ENCODE measurements at regions not wholly inside any gene's neighbourhood (a gene's known extent, or its start where the extent isn't known, plus 50 kb on each side); places are given as distances from the start of the nearest gene placed in this dataset.
"Not testable (repeated sequence)": the region's sequence is repeated elsewhere in the genome, so short reads cannot be mapped to it uniquely, and the experiment has no call there.

- H3K27ac ChIP-seq (ENCODE audit: low read depth, low read length); H2AFZ ChIP-seq (ENCODE audit: low read length); H2BK15ac ChIP-seq (ENCODE audit: low read length); H3K79me1 ChIP-seq (ENCODE audit: low read depth, low read length); H3K4me2 ChIP-seq (ENCODE audit: insufficient read depth in 1 of 2, low read depth in 2 of 2, low read length in 2 of 2); H3K23me2 ChIP-seq (ENCODE audit: low read depth, low read length); H3K14ac ChIP-seq (ENCODE audit: insufficient read length); DNase-seq (ENCODE audit: low read depth in 1 of 2, low spot score in 2 of 2); H3K18ac ChIP-seq (ENCODE audit: extremely low read depth, low read length); H3K9me3 ChIP-seq (ENCODE audit: insufficient read depth in 2 of 2, low read depth in 1 of 2, low read length in 1 of 2); H4K8ac ChIP-seq (ENCODE audit: extremely low read depth, insufficient read depth, low read length); H3K79me2 ChIP-seq (ENCODE audit: control insufficient read depth in 1 of 2, insufficient read depth in 2 of 2, low read length in 2 of 2); H3K4me1 ChIP-seq (replicated peaks in 1 of 4; ENCODE audit: control insufficient read depth in 3 of 4, insufficient read depth in 4 of 4, low read length in 3 of 4); H2AK5ac ChIP-seq (ENCODE audit: low read depth, low read length); H4K91ac ChIP-seq (replicated peaks; ENCODE audit: insufficient read length, low read length); FAIRE-seq; H3K56ac ChIP-seq (replicated peaks; ENCODE audit: insufficient read length, low read depth, low read length); H2BK120ac ChIP-seq (replicated peaks; ENCODE audit: low read depth, low read length); H3K36me3 ChIP-seq (ENCODE audit: control insufficient read depth in 2 of 4, insufficient read depth in 4 of 4, low read length in 3 of 4); POLR2A ChIA-PET (ENCODE audit: partially characterized antibody); H2BK12ac ChIP-seq (ENCODE audit: low read depth, low read length); H2BK20ac ChIP-seq (ENCODE audit: low read length); H3K23ac ChIP-seq (ENCODE audit: insufficient read length); H3K4ac ChIP-seq (replicated peaks; ENCODE audit: insufficient read length, low read depth, low read length); H4K5ac ChIP-seq (ENCODE audit: insufficient read length, low read depth, low read length); H2BK5ac ChIP-seq (ENCODE audit: low read depth, low read length); H3K27me3 ChIP-seq (replicated peaks in 1 of 4; ENCODE audit: control insufficient read depth in 3 of 4, extremely low read depth in 1 of 4, insufficient read depth in 3 of 4, low read length in 3 of 4); H3K9ac ChIP-seq (replicated peaks in 1 of 4; ENCODE audit: extremely low read depth in 1 of 4, low read depth in 3 of 4, low read length in 3 of 4); H4K20me1 ChIP-seq (replicated peaks in 1 of 2; ENCODE audit: control insufficient read depth in 1 of 2, insufficient read depth in 2 of 2, low read length in 2 of 2); H3K4me3 ChIP-seq (ENCODE audit: extremely low read depth in 1 of 4, insufficient read depth in 2 of 4, low read depth in 3 of 4, low read length in 4 of 4): not testable (repeated sequence)
- WGBS, 2 experiments (ENCODE audit: extremely low coverage in 1 of 2, insufficient coverage in 1 of 2, insufficient read length in 1 of 2, insufficient replicate concordance in 2 of 2, low coverage in 1 of 2, low lambda C conversion rate in 2 of 2, missing lambda C conversion rate in 1 of 2): 89% methylated on average over 3 of the region's 3 CpGs; no CpG with 5 or more reads in 1 of the 2 experiments
- CTCF ChIA-PET (ENCODE audit: partially characterized antibody): interaction anchor here (0.9 to 1.9 kb wide), 3 partner anchors 12 to 32 kb away, joined by 3 to 4 read pairs (median 4); no protein-coding TSS in a partner anchor
These were observed 75.2 kb downstream of the PRR15 start for GRCh38 chr7:29638841-29639240.
